ENCODE measurements at regions not wholly inside any gene's neighbourhood (a gene's known extent, or its start where the extent isn't known, plus 50 kb on each side); places are given as distances from the start of the nearest gene placed in this dataset.

- no peak for TF ChIP-seq CHD7 (IDR thresholded peaks at IDR 0.05; ENCODE audit: insufficient replicate concordance, low read length)
- no peak for TF ChIP-seq EZH2 (IDR thresholded peaks at IDR 0.05; ENCODE audit: low read depth, low read length, severe bottlenecking)
- no peak for TF ChIP-seq SP2 (IDR thresholded peaks at IDR 0.05; ENCODE audit: low read length)
- TF ChIP-seq TBP (IDR thresholded peaks at IDR 0.05; ENCODE audit: low read depth, low read length): no peak
Observed at GRCh38 chr4:41418444-41418843, 119.5 kb upstream of the LIMCH1 start (continued).
